Gastroesophageal sphincter (tissue), 4 donors: ENCODE measurements at regions not wholly inside any gene's neighbourhood (a gene's known extent, or its start where the extent isn't known, plus 50 kb on each side); places are given as distances from the start of the nearest gene placed in this dataset.

Experiments used
- ATAC-seq: fragments of 150-250 bp; one replicate; pipeline ENCODE4 v1.9.1; 2016; ENCODE audit warnings: mild to moderate bottlenecking, moderate library complexity
- H3K27ac ChIP-seq, 4 donors: fragments of 200-600 bp; sonication (generic) in 3 of 4; 1 replicate in 3 of 4; 2 replicates in 1 of 4; pipeline ENCODE4 v1.5.1; 2016 to 2019
- H3K27me3 ChIP-seq: fragments of 200-600 bp; sonication (generic); one replicate; pipeline ENCODE4 v1.5.1; 2019
- H3K36me3 ChIP-seq, 2 donors: fragments of 200-600 bp; sonication (generic); one replicate each; pipeline ENCODE4 v1.5.1; 2019; ENCODE audit warnings: control low read depth in 1 of 2
- H3K4me1 ChIP-seq, 3 donors: fragments of 200-600 bp; sonication (generic); 1 replicate in 2 of 3; 2 replicates in 1 of 3; pipeline ENCODE4 v1.5.1; 2016 to 2019; ENCODE audit warnings: control low read depth in 2 of 3
- H3K4me3 ChIP-seq, 2 donors: fragments of 200-600 bp; sonication (generic); one replicate each; pipeline ENCODE4 v1.5.1; 2019; ENCODE audit warnings: mild to moderate bottlenecking in 1 of 2, moderate library complexity in 1 of 2
- H3K9me3 ChIP-seq, 3 donors: fragments of 200-600 bp; sonication (generic); one replicate each; pipeline ENCODE4 v1.5.1; 2017 to 2019; ENCODE audit warnings: control low read depth in 2 of 3
- EP300 ChIP-seq: sonication (generic); formaldehyde crosslinking; IDR thresholded peaks from one replicate; pipeline ENCODE4 v1.6.1; 2017; ENCODE audit warnings: antibody characterized with exemption, mild to moderate bottlenecking
- POLR2A ChIP-seq, 2 donors: fragments of 450-650 bp; IDR thresholded peaks; one replicate each; pipeline ENCODE4 v1.6.1; 2017; ENCODE audit warnings: antibody characterized with exemption in 2 of 2, mild to moderate bottlenecking in 2 of 2, moderate library complexity in 1 of 2
- POLR2AphosphoS5 ChIP-seq: sonication (generic); formaldehyde crosslinking; IDR thresholded peaks from one replicate; pipeline ENCODE4 v1.6.1; 2017; ENCODE audit warnings: antibody characterized with exemption
- WGBS, 2 donors: methylation state at CpG; one replicate each; pipeline ENCODE4 v1.1.5; 2018; ENCODE audit warnings: low coverage in 1 of 2; 5-methylcytosine and 5-hydroxymethylcytosine counted together
- TF ChIP-seq, protein P1 (sequence below), 4 experiments: fragments of 200-600 bp in 2 of 4; fragments of 450-650 bp in 2 of 4; sonication (generic) in 1 of 4; IDR thresholded peaks; one replicate each; pipeline ENCODE4 v1.5.1; 2017 to 2019; ENCODE audit warnings: antibody characterized with exemption in 4 of 4, mild to moderate bottlenecking in 2 of 4, moderate library complexity in 2 of 4

DNA sequence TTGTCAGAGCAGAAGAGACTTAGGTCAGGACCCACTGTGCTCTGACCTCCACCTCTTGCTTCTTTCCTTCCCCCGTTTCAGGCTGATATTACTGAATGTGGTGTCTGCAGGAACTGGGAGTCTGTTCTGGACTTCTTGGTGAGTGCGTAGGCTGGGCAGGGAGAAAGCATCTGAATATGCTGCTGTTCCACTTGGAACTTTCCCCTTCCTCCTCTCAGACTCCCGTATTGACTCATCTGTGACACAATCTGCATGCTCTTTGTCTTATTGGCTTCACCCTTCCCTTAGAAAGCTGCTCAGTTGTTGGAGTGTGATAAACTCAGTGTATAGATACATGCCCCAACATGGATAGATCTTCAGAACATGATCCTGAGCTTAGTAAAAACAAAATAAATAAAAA lies 137.6 kb upstream of the HABP2 start:
- Histone ChIP-seq H3K9me3 (peaks cover 0 to 19% (median 0%) of the 10 kb centered on the region in 3 donors), H3K27ac (no peak overlapping the region), H3K4me1 (no peaks in the 10 kb centered on the region), H3K36me3 (no peaks in the 10 kb centered on the region), H3K4me3 (no peak overlapping the region), H3K27me3 (peaks cover 8% of the 10 kb centered on the region)
- 37% methylated on average over 3 of the region's 3 CpGs; no CpG with 5 or more reads in 1 of the 2 donors for WGBS, 2 donors
- no peak for TF ChIP-seq POLR2A (IDR thresholded peaks at IDR 0.05)
- TF ChIP-seq POLR2AphosphoS5 = no peak
- TF ChIP-seq, protein P1, sequence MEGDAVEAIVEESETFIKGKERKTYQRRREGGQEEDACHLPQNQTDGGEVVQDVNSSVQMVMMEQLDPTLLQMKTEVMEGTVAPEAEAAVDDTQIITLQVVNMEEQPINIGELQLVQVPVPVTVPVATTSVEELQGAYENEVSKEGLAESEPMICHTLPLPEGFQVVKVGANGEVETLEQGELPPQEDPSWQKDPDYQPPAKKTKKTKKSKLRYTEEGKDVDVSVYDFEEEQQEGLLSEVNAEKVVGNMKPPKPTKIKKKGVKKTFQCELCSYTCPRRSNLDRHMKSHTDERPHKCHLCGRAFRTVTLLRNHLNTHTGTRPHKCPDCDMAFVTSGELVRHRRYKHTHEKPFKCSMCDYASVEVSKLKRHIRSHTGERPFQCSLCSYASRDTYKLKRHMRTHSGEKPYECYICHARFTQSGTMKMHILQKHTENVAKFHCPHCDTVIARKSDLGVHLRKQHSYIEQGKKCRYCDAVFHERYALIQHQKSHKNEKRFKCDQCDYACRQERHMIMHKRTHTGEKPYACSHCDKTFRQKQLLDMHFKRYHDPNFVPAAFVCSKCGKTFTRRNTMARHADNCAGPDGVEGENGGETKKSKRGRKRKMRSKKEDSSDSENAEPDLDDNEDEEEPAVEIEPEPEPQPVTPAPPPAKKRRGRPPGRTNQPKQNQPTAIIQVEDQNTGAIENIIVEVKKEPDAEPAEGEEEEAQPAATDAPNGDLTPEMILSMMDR (IDR thresholded peaks at IDR 0.05) = no peak
- TF ChIP-seq EP300 = no peak
- ATAC-seq = no peak

DNA sequence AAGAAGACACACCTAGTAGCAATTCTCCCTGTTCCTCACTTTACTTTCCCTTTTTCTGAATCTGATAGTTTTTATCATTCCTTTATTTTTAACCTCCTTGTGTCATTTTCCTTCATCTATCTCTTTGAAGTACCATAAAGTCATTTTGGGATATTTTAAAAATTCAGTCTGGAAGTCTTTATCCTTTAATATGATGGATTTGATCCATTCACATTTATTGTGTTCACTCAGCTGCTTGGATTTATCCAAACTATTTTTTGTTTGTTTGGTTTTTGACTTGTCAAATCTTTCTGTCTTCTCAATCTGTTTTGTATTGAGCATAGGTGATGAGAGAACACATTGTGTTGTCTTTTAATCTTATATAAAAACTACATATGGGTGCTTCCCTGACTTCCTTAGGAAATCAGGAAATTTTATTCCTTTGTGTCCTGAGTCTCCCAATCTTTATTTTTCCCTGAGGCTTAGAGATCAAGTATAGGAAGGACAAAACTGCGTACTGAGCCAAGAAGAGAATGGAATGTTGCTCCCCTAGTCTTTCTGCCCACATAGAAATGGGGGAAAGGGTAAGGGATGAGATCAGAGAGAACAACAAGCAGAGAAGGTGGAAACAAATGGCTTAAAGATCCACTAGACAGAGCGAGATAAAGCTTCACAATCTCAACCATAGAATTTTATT lies 132.7 kb upstream of the HABP2 start:
- H3K27me3 ChIP-seq = peaks cover 8% of the 10 kb centered on the region
- no peaks in the 10 kb centered on the region for H3K36me3 ChIP-seq
- TF ChIP-seq, protein P1 (IDR thresholded peaks at IDR 0.05) = no peak
- no peak for TF ChIP-seq EP300
- TF ChIP-seq POLR2A (IDR thresholded peaks at IDR 0.05) = no peak
- TF ChIP-seq POLR2AphosphoS5 = no peak
- H3K9me3 ChIP-seq = peaks cover 0 to 29% (median 0%) of the 10 kb centered on the region in 3 donors
- H3K4me3 ChIP-seq = no peak overlapping the region
- H3K4me1 ChIP-seq = no peaks in the 10 kb centered on the region
- 43 to 89% methylated on average over 1 to 2 of the region's 2 CpGs for WGBS, 2 donors
- no peak overlapping the region for H3K27ac ChIP-seq
- ATAC-seq = no peak

DNA sequence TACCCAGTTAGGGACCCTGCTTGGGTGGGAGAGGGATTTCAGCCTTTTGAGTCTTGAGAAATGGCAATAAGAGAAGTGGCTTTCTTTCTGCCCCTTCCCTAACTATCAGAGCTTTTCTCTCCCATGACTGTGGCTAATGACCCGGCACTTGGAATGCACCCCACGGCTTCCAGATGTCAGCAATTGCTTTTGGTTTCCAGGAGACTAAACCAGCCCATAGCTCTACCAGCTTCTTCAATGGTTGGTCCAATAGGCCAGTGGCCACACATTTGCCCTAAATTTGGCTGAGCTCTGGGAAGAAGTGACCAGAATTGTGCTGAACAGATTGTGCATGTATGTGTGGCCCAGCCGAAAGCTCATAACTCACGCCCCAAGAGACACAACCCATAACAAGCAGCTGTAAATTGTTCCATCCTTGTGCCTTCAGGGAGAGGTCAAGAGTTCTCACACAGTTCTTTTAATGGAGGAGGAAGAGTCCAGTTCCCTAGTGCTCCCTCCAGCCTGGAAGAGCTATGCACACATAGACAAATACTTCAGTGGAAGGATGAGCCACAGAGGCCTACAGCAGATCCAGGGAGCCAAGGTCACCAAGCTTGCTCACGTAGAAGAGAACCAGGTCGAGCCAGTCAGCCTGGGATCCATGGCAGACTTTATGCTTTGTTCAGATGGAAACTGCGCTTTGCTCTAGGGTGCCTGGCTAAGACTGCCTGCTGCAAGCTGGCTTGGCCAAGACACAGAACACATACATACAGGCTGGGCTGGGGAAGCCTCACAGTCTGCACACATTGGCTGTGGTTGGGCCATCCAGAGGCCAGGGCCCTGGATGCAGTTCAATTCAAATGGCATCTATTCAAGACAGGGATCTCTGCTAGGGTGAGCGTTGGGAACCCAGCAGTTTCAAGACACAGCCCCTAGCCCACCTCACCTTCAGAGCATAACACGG lies 131.8 kb upstream of the HABP2 start:
- 90 to 100% methylated on average over 2 to 5 of the region's 9 CpGs for WGBS, 2 donors
- ATAC-seq = no peak
- no peak overlapping the region for H3K4me3 ChIP-seq
- H3K36me3 ChIP-seq = no peaks in the 10 kb centered on the region
- peaks cover 0 to 29% (median 0%) of the 10 kb centered on the region in 3 donors for H3K9me3 ChIP-seq
- H3K27me3 ChIP-seq = peaks cover 4% of the 10 kb centered on the region
- no peaks in the 10 kb centered on the region for H3K4me1 ChIP-seq
- no peak overlapping the region for H3K27ac ChIP-seq
- TF ChIP-seq POLR2A (IDR thresholded peaks at IDR 0.05) (no peak), EP300 (no peak), POLR2AphosphoS5 (no peak)
- TF ChIP-seq, protein P1 (IDR thresholded peaks at IDR 0.05) = no peak

DNA sequence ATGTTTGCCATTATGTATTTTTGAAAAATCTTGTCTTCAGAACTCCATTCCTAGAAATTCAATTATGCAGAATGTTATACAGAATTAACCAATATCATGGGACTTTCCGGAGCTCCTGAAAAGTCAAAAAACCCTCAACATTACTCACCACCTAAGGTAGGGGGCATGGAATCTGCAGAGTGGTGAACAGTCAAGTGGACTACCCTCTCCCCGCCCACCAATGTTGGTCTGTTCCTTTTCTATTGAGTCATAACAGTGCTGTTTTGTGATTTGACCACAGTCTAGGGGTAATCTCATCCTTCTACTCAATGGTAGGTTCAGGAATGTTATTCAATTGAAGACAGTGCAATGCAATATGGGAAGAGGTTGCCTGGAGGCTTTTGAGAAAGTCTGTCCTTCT lies 130.5 kb upstream of the HABP2 start:
- H3K36me3 ChIP-seq = no peaks in the 10 kb centered on the region
- H3K9me3 ChIP-seq = peaks cover 0 to 29% (median 0%) of the 10 kb centered on the region in 3 donors
- no peaks in the 10 kb centered on the region for H3K4me1 ChIP-seq
- no peak for ATAC-seq
- WGBS, 2 donors = 85 to 94% methylated on average over 2 of the region's 2 CpGs
- TF ChIP-seq EP300 = no peak
- TF ChIP-seq POLR2A (IDR thresholded peaks at IDR 0.05) = no peak
- TF ChIP-seq POLR2AphosphoS5 = no peak
- TF ChIP-seq, protein P1 (IDR thresholded peaks at IDR 0.05) = no peak
- no peak overlapping the region for H3K27ac ChIP-seq
- H3K27me3 ChIP-seq = peaks cover 4% of the 10 kb centered on the region
- no peak overlapping the region for H3K4me3 ChIP-seq
